ENCODE measurements at regions not wholly inside any gene's neighbourhood (a gene's known extent, or its start where the extent isn't known, plus 50 kb on each side); places are given as distances from the start of the nearest gene placed in this dataset.

DNA sequence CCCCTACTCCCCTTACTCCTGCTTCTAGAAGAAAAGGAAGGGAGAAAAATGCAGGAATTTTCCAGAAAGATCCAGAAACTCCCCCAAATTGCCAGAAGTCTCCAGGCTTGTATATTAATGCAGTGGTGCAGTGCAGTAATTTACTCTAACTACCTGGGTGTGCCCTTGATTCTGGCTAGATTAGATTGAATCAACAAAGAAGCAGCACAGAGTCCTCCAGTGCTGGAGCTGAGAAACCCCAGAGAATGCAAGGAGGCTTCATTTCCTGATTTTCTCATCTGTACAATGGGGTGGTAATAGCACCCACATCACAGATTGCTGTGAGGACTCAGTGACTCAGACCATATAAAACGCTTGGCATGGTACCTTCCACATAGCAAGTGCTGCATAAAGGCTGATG is 247.3 kb upstream of the RPL38 start:
- no peak for DNase-seq

DNA sequence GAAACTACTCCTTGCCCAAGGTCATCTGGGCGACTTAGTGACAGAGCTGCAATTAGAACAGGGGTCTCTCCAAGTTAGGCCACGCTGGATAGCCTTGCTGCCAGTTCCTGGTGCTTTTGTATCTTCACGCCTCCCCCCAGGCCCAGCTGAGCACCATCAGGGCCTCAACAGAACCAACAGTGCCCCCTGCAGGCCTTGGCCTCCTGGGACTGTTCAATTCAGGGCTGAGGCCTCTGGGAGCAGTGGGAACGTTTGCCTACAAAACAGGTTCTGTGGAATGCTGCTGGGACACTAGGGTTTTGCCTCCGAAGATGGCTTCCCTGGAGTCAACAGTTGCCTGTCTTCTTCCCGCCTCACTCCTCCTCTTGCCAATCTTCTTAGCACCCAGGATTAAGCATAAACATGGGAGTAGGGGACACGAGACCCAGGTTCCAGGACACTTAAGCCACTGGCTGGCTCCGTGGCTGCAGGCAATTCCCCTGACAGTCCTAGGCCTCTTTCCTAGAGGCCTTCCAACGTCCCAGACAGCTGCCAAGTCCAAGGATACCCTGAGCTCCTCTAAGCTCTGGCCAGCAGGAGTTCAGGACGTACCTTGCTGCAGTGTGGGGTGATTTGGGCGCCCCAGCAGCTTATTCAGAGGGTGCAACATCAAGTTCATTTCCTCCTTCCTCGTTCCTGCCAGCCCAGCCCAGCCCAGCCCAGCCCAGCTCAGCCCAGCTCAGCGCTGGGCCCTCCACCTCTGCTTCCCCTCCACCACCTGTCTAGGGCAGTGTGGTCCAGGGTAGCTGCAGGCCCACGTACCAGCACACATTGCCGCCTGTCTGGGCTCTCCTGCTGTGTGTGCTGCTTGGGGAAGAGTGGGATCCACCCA is 246.6 kb upstream of the RPL38 start:
- DNase-seq, result peak in 8 of 14 donors; percentile 7 to 71 (median 41)

DNA sequence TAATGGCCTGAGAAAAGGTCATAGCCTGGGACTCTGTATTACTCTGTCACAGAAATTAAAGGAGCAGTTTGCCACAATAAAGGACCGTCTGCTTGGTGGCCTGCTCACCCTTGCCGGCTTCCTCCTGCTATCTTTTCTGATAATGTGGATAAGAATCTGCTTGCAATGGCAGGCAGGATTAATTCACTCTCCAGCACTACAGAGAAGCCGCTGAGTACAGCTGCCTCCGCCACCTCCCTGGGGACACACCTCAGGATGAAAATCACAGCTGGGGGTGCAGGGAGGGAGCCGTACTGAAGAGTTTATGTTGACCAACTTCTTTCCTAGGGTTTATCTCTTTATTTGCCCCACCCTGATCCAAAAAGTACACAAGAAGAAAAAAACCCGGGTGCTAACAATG is 245.9 kb upstream of the RPL38 start:
- DNase-seq, result no peak

DNA sequence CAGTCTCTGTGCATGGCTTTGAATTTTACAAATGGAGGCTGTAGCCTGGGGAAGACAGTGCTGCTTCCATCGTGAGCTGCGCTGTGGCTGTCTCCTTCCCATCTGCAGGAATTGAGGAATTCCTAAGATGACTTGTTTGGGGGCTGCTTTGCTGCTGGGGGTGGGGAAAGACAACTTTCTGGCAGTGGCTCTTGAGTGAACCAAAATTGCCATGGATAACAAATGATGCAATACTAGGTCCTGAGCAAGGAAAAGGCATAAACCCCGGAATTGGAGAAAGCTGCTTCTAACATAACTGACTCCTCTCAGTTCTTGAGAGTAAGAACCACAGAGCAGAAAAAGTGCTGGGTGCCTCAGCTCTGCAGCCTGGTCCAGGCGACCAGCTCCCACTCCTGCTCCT is 245.0 kb upstream of the RPL38 start:
- DNase-seq, result no peak

DNA sequence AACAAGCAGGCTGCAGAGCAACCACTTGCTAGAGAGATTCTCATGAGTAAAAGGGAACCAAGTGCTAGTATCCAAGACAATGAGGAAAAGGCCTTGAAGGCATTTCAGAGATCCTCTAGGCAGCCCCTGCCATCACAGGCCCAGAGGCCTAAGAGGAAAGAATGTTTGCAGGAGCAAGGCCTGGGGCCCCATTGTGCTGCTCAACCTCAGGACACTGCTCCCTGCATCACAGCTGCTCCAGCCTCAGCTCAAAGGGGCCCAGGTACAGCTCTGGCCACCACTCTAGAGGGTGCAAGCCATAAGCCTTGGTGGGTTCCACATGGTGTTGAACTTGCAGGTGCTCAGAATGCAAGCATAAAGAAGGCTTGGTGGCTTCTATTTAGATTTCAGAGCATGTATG is 243.0 kb upstream of the RPL38 start:
- DNase-seq, result no peak

DNA sequence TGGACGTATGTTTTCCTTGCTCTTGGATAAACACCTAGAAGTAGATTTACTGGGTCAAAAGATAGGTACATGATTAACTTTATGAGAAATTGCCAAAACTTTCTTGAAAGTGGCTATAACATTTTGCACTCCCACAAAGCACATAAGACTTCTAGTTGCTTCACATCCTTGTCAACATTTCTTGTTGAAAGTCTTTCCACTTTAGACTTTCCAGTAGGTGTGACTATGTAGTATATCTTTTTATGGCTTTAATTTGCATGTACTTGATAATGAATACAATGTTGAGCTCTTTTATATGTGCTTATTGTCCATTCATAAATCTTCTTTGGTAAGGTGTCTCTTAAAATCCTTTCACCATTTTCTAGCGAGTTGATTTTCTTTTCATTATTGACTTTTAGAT is 241.2 kb upstream of the RPL38 start:
- DNase-seq, result no peak

DNA sequence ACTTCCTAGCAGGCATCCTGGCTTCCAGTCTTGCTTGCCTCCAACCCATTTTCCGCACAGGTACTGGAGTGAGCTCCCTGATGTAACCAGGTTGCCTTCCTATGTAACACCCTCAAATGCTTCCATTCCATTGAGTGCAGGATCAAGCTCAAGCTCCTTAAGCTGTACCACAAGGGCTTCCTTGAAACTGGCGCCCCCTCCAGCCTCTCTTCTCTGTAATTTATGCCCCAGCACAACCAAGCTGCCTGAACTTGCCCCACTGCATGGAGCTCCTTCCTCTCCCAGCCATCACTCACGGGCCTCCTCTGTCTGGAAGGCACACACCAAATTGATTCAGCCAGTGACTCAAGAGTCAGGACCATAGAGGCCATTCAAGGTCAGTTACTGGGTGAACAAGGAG is 234.8 kb upstream of the RPL38 start:
- DNase-seq, result no peak

DNA sequence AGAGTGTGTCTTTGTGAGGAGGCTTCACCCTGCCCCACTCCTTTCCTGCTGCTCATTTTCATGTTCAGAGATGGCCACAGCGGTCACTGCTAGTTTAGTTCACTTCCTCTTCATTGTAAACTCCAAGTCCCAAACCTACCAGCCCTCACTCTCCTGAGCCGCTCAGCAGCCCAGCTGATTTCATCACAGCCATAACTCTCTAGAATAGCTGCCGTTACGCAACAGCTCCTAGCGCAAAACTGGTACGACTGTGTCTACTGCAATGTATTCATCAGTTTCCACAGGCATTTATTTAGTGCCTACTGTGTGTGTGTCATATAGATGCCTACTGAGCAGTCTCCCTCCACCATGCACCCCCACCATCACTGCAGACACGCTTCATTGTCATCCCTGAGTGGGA is 233.5 kb upstream of the RPL38 start:
- peak in 3 of 14 donors; percentile 22 to 46 (median 26) for DNase-seq

DNA sequence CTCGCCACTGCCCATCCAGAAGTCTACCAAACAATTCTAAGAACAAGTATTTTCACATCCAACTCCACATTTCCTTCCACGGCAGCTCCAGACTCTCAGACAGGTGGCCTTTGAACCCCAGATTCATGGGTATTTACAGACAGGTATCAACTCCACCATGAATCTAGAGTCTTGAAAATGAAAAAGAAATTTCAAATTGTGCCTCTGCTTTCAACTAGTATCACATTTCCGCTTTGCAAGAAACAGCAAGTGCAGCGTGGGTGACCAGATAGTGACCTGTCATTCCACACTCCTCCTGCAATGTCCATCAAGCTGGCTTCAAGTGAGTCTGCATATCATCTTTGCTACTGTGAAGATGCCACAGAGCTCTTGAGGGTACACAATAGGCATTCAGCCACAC is 232.4 kb upstream of the RPL38 start:
- DNase-seq, result no peak

DNA sequence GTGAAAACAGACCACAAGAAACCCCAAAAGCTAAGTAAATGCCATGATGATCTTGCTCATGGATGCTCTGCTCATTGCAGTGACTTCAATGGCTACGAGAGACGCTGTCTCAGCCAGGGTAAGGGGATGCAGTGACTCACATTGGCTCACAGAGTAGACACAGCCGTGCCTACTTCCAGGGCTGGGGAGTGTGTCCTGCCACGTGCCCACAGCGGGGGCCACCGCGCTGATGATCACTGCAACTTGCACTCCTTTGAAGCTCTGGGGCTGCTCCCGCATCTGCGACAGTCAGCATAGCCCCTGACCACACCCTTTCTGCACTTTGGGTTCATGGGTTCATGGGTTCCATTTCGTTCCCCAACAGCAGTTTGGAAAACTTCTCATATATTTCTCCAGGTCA is 231.4 kb upstream of the RPL38 start:
- DNase-seq, result no peak

DNA sequence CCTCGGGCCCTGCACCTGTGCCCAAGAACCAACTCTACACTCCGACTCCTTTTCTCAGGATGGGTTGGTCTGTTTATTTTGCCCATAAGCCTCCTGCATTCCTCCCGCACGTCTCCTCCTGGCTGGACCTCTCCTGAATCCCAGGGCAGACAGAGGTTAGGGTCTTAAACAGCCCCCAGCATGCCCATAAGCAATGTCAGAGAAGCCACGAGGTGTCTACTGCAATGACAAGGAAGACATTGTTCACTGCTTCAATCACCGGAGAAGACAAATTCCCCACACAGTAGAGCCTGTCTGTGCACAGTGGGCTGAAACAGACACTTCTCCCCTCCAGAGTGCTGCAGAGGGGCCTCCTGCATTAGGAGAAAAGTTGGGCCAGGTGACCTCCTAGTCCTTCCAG is 230.6 kb upstream of the RPL38 start:
- DNase-seq, result no peak

DNA sequence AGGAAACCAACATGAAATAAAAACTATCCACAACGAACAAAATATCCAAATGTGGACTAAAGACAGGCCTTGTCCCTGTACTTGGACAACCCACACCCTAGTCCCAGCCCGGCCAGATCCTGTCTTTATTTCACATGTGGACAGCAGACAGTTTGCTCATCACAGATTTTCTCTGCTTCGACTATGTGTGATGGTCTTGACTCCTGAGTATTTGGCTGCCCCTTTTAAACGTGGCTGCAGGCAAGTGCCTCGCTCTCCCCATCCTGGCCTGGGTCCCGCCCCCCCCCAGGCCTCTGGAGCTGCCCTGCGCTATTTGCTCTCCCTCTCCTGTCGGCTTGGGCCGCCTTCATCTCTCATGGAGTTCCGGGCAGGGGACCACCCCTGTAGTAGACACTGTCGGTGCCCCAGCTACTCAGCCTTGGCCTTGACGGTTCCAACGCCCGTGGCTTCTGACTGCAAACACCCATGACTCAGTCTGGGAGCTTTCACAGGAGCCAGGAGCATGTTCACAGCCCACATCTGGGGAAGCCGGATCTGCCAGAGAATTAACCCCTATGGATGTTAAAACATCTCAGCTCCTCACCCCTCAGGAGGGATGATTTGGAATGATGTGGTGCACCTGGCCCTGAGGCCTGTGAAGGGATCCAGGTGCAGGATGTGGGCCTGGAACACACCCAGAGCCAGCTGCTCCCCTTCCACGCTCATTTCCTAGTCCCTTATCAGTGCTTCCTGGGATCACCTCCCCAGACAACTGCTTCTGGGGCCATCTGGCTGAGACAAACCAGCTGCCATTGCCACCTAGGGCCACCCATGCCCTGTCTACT is 229.7 kb upstream of the RPL38 start:
- DNase-seq, result no peak

DNA sequence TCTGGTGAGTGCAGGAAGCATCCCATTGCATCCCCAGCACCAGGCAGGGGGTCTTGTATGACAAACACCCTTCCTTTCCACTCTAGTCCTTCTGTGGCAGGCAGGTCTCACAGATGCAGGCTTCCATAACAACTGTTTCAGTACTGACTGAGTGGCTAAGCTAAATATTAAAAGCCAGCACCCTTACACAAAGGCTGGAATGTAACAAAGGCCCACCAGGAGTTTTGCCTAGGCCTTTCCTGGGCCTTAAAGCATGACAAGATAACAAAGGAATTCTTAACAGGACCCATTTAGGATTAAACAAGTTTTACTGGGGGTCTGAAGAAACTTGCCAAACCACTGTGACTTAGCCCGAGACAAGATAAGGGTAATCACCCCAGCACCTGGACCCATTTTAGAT is 228.9 kb upstream of the RPL38 start:
- no peak for DNase-seq

DNA sequence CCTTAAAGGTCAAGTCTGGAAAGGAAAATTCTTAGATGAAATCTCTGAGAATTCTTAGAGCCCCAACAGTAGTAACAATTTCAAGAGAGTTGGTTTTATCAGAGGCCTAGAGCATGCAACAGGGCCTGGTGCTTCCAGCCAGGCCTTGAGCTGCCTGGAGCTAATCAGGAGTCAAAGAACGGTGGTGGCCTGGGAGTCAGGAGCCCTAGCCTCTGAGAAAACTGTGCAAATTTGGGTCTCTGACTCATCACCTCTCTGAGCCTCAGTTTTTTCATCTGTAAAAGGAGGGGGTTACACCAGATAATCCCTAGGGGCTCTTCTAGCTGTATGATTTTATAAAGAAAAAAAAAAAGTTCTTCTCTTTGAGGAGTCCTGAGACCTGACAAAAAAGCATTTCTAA is 227.3 kb upstream of the RPL38 start:
- DNase-seq, result no peak

DNA sequence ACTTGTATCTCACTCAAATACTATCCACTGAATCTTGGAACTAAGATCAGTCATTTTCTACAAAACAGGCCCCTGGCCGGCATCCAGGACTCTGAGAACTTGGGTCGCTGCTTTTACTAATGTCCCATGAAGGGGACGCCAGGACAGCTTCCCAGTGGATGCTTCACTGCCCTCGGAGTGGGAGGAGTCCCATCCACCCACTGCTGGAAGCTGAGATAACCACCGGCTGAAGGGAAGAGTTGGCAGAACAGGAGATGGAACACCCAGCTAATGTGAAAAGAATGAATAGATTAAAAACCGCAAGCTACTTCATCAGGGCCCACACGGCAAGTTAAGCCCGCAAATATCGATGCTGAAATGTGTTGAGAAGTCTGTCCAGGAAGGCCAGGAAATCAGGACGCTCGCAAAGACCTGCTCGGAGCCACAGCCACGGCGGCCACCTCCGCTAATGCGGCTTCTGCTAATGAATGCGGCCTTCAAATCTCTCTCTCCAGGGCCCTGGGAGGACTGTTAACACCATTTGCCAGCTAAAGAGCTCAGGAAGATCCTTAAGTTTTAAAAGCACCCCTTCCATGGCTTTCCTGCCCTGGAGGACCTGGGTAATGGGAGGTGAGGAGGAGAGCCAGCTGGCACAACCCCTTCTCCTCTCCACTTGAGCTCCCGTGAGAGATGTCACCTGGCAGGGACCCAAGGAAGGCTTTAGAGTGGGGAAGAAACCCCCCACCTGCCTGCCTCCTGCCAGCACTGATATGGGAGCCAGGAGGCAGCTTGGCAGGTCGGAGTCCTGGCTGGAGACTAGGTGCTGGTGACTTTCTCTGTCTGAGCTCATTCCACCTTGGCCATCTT is 226.6 kb upstream of the RPL38 start:
- DNase-seq, result no peak

DNA sequence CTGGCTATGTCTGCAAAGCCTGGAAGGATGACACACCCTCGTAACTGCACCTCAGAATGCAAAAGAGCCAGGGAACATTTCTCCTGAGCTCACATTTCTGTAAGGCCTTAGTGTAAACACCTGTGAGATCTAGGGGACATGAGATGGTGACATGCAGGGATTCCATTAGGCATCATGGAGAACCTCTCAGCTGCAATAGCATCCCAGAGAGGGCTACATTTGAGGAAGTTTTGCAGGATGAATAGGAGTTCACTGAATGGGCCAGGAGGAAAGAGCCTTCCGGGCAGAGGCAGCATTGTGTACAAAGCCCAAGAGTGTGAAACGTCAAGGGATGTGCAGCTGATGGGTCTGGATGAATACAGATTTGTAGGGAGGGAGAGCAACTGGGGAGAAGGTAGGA is 223.0 kb upstream of the RPL38 start:
- DNase-seq, result no peak

DNA sequence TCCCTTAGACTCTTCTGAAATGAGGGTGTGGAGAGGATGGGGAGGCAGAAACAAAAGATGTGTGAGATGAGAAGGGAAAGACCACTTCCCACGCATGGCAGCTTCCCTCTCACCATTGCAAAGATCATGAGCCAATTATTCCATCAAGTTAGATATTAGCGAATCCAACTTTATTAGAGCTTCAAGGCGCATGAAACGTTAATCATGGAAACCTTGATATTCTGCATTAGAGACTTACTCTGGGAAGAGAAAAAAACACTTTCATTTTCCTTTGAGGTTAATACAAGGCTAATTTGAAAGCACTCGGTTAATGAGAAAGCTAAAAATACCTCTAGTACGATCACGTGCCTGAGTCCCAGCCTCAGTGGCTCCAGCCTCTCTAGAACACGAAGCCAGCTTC is 220.6 kb upstream of the RPL38 start:
- DNase-seq, result no peak

DNA sequence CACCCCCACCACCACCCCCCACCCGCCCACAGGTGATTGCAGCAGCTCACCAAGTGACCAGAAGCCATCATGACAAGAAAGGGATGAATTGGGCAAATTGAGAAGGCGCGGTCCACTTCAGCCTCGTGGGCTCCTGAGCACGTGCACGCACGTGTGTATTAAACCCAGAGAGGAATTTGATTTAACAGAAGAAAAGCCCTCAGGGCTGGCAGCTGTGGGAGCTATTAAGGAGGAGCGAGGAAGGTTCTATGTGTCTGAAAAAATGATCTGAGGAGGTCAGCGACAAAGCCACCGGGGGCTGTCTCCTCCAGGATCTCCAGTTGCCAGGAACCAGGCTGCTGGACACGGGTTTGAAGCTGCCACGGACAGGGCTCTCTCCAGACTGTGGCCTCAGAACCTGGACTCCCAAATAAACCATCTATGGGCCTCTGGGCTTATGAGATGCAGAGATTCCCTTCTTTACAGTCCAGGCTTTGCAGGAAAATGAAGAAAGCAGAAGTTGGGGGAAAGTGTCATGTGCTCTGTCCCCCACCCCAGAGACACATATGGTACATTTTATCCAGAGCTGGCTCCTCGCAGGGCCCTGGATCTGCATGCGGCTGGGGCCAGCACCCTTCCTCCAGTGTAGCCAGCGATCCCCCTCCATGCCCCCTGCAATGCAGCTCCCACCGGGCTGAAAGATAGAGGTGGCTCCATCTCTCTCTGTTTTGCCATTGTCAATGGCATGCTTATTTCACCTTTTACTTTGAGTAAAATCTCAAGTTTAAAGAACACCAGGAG is 219.7 kb upstream of the RPL38 start:
- peak in 1 of 14 donors; percentile 21 for DNase-seq

DNA sequence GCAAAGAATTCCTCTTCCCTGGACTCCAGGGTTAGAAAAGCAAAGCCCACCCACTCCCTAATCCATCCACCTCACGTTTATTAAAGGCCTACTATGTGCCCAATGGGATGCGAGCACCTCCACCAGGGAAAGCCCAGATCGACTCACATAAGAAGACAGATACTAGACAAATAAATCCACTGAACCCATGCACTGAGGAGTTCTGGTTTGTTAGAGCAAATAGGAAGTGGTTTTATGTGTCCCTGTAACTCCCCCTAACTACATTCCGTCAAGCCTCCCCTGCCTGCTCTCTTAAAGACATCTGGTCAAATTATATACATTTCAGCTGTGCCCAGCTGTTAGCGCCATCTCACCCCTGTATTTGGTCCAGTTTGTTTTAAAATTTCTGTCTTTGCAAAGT is 218.5 kb upstream of the RPL38 start:
- DNase-seq, result no peak

DNA sequence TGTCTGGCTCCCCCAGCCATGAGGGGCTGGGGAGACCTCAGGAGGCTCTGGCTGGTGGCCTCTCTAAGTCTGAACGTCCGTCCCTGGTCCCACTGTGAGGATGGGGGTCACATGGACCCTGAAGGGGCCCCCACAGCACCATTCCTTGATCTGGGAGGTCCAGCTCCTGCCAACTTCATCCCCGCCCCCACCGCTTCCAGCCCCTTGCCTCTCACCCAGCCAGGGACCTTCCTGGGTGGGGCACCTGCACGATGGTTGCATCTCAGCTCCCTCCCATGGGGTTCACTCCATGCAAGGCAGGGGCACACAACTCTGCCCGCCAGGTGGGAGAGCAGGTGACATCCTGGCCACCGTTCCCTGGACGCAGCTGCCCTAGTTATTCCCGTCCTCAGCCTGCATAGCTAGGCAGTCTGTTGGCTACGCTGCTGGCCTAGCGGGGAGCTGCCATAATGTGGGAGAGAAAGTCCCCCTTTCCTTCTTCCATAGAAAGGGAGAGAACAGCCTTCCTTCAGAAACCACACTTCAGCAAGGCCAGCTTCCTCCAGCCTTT is 217.9 kb upstream of the RPL38 start:
- DNase-seq, result no peak

DNA sequence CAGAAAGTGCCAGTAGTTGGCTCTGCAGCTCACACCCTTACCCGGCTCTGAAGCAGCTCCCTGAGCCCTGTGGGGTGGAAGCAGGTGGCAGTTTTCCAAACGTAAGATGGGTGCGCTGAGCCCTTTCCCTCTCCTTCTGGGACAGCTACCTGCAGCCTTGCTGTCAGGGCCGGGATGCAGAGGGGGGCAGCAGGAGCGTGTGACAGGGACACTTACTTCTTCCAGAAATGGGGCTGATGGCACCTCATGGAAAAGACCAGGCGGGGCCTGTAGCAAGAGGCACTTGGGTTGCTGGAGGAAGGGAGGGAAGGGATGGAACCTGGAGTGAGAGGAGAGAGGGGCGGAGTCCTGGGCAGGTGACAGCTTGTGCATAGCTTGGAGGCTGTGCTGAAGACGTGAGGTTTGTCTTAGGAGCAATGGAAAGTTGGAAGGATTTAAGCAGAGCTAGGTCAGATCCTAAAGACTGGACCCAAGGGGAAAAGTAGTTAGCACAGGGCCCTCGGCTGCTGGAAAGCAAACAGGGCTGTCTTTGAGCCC is 216.8 kb upstream of the RPL38 start:
- DNase-seq, result no peak

DNA sequence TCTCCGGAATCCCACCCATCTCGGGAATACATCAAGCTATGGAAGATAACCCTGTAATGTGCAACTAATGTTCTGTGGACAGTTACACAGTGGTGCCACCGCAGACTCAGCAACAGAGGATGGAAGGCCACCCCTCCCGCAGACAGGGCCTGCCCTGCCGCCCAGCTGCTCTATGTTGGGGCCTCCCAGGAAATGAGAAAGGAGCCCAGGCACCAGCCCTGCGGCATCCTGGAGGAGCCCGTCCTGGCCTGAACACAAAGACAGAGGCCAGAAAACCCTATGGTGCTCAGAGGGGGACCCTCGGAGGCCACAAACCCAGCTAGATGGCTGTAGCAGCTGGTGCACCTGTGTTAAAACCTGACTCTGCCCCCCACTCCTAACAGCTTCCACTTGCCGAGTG is 216.1 kb upstream of the RPL38 start:
- no peak for DNase-seq

Measured in C1 segment of cervical spinal cord (tissue), 14 donors.